ENCODE measurements at regions not wholly inside any gene's neighbourhood (a gene's known extent, or its start where the extent isn't known, plus 50 kb on each side); places are given as distances from the start of the nearest gene placed in this dataset.

GRCh38 chr4:14504162-14504561, 498.1 kb upstream of the CPEB2 start:
- Mint-ChIP-seq H3K27ac (no peak overlapping the region), H3K4me3 (no peak overlapping the region), H3K9me3 (no peaks in the 10 kb centered on the region), H3K27me3 (peaks cover 4% of the 10 kb centered on the region), H3K36me3 (ENCODE audit: low read depth) (no peaks in the 10 kb centered on the region), H3K4me1 (no peaks in the 10 kb centered on the region)
- ChIA-PET POLR2A (no interaction called here), CTCF (no interaction called here)
- intact Hi-C loops (cut with micrococcal nuclease) = no loop called here
- TF ChIP-seq CTCF (IDR thresholded peaks at IDR 0.05) = no peak
- DNase-seq (no peak), ATAC-seq (ENCODE audit: low read depth) (no peak)

GRCh38 chr4:14513471-14513870, 488.8 kb upstream of the CPEB2 start:
- ATAC-seq (ENCODE audit: low read depth) (no peak), DNase-seq (no peak)
- no peak for TF ChIP-seq CTCF (IDR thresholded peaks at IDR 0.05)
- no peaks in the 10 kb centered on the region for H3K4me1 Mint-ChIP-seq
- H3K27ac Mint-ChIP-seq = no peak overlapping the region
- H3K9me3 Mint-ChIP-seq = no peaks in the 10 kb centered on the region
- H3K4me3 Mint-ChIP-seq = no peak overlapping the region
- ChIA-PET POLR2A (no interaction called here), CTCF (no interaction called here)
- peaks cover 2% of the 10 kb centered on the region for H3K27me3 Mint-ChIP-seq
- H3K36me3 Mint-ChIP-seq (ENCODE audit: low read depth) = no peaks in the 10 kb centered on the region
- intact Hi-C loops (cut with micrococcal nuclease) = no loop called here

GRCh38 chr4:14515556-14515955, 486.7 kb upstream of the CPEB2 start:
- intact Hi-C loops (cut with micrococcal nuclease) = no loop called here
- Mint-ChIP-seq H3K27ac (no peak overlapping the region), H3K4me1 (no peaks in the 10 kb centered on the region), H3K27me3 (peaks cover 4% of the 10 kb centered on the region), H3K9me3 (no peaks in the 10 kb centered on the region), H3K36me3 (ENCODE audit: low read depth) (no peaks in the 10 kb centered on the region), H3K4me3 (no peak overlapping the region)
- POLR2A ChIA-PET = no interaction called here
- ATAC-seq (ENCODE audit: low read depth) = no peak
- no peak for TF ChIP-seq CTCF (IDR thresholded peaks at IDR 0.05)
- CTCF ChIA-PET = no interaction called here
- DNase-seq = no peak

- Mint-ChIP-seq H3K27me3 (peaks cover 4% of the 10 kb centered on the region), H3K9me3 (peaks cover under 1% of the 10 kb centered on the region), H3K27ac (no peak overlapping the region), H3K4me1 (no peaks in the 10 kb centered on the region), H3K36me3 (ENCODE audit: low read depth) (no peaks in the 10 kb centered on the region), H3K4me3 (no peak overlapping the region)
- no peak for DNase-seq
- TF ChIP-seq CTCF (IDR thresholded peaks at IDR 0.05) = no peak
- no peak for ATAC-seq (ENCODE audit: low read depth)
- ChIA-PET CTCF (no interaction called here), POLR2A (no interaction called here)
- intact Hi-C loops (cut with micrococcal nuclease) = no loop called here
Measured at GRCh38 chr4:14518136-14518535, 484.1 kb upstream of the CPEB2 start.

GRCh38 chr4:14520171-14520570, 482.1 kb upstream of the CPEB2 start:
- POLR2A ChIA-PET = no interaction called here
- intact Hi-C loops (cut with micrococcal nuclease) = no loop called here

More at GRCh38 chr4:14520171-14520570, 482.1 kb upstream of the CPEB2 start:
- H3K4me1 Mint-ChIP-seq = no peaks in the 10 kb centered on the region
- no peak for TF ChIP-seq CTCF (IDR thresholded peaks at IDR 0.05)
- DNase-seq (no peak), ATAC-seq (ENCODE audit: low read depth) (no peak)
- no peak overlapping the region for H3K4me3 Mint-ChIP-seq
- no peak overlapping the region for H3K27ac Mint-ChIP-seq
- peaks cover 2% of the 10 kb centered on the region for H3K9me3 Mint-ChIP-seq
- peaks cover 2% of the 10 kb centered on the region for H3K27me3 Mint-ChIP-seq
- CTCF ChIA-PET = no interaction called here
- H3K36me3 Mint-ChIP-seq (ENCODE audit: low read depth) = no peaks in the 10 kb centered on the region

All from activated B cell treated with CpG ODN at 0.5 μM for 24 hours (primary cell).